Cardiac fibroblast (primary cell): ENCODE measurements at regions not wholly inside any gene's neighbourhood (a gene's known extent, or its start where the extent isn't known, plus 50 kb on each side); places are given as distances from the start of the nearest gene placed in this dataset.

Experiments
- DNase-seq, 2 donors: peaks; one replicate each; pipeline versions ENCODE4 v3.0.0 to v3.0.0-alpha.2; 2010; ENCODE audit warnings: low read depth in 2 of 2
- H3K4me3 ChIP-seq, 2 donors: replicated peaks in 1 of 2; 1 replicate in 1 of 2; 2 replicates in 1 of 2; pipeline ENCODE4 v1.5.1; 2011; ENCODE audit warnings: low read depth in 2 of 2, low read length in 2 of 2, mild to moderate bottlenecking in 2 of 2, moderate library complexity in 1 of 2
- TF ChIP-seq, protein P1 (sequence below): IDR thresholded peaks from one replicate; pipeline ENCODE4 v1.5.1; 2011; ENCODE audit warnings: low read depth, mild to moderate bottlenecking, low read length, inconsistent platforms

DNA sequence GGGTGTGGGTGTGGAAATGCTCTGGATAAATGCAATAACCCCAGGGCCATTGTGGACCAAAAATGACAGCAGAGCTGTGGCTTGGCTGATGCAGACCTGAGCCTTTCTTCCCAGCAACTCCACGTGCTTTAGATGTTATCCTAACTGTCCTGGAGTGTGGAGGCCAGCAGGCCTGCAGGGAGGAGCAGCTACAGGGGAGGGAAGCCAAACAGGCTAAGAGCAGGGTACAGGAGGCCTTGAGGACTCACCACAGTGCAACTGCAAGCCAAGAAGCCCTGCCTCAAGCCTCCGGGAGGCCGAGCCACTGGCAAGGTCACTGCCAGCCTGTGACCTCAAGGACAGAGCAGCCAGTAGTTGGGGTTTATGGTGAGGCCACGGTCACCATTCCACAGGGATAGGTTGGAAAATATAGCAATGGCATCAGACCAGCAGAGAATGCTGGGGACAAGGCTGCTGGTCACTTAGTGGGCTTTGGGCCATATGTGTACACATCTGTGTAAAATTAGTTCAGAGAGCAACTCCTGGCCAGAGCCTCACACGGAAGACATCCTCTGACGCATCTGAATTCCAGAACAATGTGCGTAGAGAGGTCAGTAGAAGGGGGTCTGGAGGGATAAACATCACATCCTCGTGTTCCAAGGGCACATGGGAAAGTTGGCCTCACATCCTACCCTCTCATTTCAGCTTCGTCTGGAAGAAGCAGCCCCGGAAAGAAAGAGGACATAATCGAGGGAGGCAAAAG is 76.2 kb upstream of the UPP2 start:
- TF ChIP-seq, protein P1, sequence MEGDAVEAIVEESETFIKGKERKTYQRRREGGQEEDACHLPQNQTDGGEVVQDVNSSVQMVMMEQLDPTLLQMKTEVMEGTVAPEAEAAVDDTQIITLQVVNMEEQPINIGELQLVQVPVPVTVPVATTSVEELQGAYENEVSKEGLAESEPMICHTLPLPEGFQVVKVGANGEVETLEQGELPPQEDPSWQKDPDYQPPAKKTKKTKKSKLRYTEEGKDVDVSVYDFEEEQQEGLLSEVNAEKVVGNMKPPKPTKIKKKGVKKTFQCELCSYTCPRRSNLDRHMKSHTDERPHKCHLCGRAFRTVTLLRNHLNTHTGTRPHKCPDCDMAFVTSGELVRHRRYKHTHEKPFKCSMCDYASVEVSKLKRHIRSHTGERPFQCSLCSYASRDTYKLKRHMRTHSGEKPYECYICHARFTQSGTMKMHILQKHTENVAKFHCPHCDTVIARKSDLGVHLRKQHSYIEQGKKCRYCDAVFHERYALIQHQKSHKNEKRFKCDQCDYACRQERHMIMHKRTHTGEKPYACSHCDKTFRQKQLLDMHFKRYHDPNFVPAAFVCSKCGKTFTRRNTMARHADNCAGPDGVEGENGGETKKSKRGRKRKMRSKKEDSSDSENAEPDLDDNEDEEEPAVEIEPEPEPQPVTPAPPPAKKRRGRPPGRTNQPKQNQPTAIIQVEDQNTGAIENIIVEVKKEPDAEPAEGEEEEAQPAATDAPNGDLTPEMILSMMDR, result no peak
- peak; percentile 13 to 60 for DNase-seq
- no peak overlapping the region for H3K4me3 ChIP-seq

DNA sequence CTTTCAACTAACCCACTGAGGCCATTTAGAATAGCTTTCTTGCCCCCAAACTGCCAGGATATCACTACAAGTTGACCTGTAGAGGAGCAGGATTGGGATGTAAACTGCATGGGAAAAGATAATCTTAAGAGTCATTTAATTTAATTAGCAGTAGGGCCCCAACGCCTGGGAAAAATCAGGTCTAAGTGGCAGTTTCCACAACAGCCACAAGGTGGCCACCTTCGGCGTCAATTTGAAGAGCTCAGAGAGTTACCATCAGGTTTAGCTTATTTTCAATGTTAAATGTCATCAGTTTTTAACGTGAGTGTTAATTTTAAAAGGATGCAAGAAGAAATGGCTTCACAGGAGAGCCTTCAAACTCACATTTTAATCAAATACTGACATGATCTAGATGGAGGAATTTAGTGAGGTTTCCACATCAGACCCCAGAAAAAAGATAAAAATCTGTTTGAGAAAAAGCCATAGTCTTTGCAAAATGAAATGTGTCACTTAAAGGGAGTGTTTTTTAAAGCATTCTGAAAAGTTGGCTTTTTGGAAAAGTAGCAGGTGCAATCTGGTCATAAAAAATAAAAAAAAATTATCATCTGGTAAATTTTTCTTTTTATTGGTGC is 77.3 kb upstream of the UPP2 start:
- peak; percentile 56 to 57 for DNase-seq
- no peak overlapping the region for H3K4me3 ChIP-seq
- TF ChIP-seq, protein P1, result peak; percentile 82

DNA sequence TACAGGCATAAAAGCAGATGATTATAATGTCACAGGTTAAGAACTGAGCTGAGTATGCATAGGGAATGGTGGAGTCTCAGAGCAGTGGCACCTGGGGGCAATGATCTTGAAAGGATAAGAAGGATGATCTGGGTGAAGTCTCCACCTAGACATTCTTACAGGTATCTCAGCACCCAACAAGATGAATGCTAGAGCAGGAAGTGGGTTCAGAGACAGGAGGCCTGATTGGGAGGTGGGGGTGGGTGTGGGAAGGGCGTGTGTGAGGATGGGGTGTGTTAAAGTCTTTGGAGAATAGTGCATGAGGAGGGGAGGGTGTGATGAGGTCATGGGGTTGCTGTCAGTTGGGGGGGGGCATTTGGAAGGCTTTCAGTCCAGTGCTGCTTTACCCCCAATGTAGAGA is 78.8 kb upstream of the UPP2 start:
- DNase-seq, result no peak
- TF ChIP-seq, protein P1, result no peak
- H3K4me3 ChIP-seq, result no peak overlapping the region

DNA sequence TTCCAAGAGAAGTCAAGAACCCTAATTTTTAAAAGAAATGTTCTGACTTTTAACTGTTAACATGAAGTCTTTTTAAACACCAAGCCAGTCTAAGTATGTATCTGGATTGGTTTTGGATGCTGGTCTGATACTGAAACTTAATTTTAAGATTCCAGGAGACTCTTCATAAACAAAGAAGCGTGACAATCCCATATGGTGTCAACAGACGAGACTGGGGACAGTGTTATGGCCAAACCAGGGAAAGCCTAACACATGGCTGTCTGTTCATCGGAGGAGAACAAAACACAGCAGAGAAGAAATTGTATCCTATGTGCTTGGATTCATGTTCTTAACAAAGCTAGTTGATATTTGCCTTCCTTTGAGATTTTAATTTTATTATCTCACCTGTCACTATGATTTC is 80.5 kb upstream of the UPP2 start:
- TF ChIP-seq, protein P1, result no peak
- H3K4me3 ChIP-seq, result no peak overlapping the region
- DNase-seq, result no peak

DNA sequence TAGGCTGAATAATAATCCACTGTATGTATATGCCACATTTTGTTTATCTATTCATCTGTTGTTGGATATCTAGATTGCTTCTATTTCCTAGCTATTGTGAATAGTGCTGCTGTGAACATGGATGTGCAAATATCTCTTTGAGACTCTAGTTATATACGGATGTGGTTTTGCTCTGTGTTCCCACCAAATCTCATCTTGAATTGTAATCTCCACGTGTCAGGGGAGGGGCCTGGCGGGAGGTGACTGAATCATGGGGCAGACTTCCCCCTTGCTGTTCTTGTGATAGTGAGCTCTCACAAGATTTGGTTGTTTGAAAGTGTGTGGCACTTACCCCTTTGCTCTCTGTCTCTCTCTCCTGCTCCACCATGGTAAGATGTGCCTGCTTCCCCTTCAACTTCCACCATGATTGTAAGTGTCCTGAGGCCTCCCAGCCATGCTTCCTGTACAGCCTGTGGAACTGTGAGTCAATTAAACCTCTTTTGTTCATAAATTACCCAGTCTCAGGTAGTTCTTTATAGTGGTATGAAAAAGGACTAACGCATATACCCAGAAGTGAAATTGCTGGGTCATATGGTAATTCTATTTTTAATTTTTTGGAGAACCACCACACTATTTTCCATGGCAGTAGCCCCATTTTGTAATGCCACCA is 86.1 kb upstream of the UPP2 start:
- TF ChIP-seq, protein P1, result no peak
- no peak overlapping the region for H3K4me3 ChIP-seq
- no peak for DNase-seq

DNA sequence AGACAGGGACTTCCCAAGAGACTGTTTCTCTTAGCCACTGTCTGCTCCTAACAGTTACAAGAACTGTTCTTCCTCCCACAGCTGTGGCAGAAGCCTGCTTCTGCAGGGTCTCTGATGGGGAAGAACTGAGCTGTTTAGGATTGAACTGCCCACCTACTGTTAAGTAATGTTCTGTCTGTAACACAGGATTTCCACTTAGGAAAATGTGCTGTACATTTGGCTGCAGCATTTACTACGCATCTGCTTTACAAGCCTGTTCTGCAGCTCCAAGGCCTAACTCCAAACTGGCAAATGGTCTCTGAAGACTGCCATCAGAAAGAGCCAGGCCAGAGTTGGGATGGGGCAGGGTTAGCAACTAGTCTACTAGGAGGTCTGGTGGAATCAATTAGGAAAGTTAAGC is 87.8 kb upstream of the UPP2 start:
- no peak for DNase-seq
- H3K4me3 ChIP-seq, result no peak overlapping the region
- TF ChIP-seq, protein P1, result no peak
